ENCODE measurements at regions not wholly inside any gene's neighbourhood (a gene's known extent, or its start where the extent isn't known, plus 50 kb on each side); places are given as distances from the start of the nearest gene placed in this dataset.

DNA sequence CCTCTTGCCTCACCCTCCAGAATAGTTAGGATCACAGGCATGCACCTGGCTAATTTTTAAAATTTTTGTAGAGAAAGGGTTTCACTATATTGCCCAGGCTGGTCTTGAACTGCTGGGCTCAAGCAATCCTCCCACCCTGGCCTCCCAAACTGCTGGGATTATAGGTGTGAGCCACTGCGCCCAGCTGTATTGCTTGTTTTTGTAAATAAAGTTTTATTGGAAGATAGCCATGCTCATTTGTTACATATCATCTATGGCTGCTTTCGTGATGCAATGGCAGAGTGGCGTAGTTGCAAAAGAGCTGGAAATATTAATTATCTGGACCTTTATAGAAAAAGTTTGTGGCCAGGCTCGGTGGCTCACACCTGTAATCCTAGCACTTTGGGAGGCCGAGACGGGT lies 109.4 kb upstream of the SPRED2 start:
- DNase-seq (ENCODE audit: low read depth, low spot score) = no peak

DNA sequence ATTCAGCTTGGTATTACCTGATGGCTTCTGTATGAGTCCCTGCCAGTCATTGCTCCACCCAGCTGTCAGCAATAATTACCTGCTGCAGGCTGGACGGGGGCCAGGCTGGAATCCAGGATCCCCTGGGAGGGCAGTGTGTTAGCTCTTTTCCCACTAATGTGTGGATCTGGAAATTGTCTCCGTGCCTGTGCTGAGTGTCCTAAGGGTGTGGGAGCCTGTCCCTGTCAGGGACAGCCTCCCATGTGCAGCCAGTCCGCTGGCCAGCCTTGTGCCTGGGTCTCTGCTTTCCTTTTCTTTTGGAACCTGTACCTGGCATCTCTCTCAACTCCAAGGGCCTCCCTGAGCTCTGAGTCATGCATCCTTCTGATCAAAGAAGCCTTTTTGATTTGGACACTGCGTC lies 107.2 kb upstream of the SPRED2 start:
- DNase-seq (ENCODE audit: low read depth, low spot score) = peak; percentile 16

DNA sequence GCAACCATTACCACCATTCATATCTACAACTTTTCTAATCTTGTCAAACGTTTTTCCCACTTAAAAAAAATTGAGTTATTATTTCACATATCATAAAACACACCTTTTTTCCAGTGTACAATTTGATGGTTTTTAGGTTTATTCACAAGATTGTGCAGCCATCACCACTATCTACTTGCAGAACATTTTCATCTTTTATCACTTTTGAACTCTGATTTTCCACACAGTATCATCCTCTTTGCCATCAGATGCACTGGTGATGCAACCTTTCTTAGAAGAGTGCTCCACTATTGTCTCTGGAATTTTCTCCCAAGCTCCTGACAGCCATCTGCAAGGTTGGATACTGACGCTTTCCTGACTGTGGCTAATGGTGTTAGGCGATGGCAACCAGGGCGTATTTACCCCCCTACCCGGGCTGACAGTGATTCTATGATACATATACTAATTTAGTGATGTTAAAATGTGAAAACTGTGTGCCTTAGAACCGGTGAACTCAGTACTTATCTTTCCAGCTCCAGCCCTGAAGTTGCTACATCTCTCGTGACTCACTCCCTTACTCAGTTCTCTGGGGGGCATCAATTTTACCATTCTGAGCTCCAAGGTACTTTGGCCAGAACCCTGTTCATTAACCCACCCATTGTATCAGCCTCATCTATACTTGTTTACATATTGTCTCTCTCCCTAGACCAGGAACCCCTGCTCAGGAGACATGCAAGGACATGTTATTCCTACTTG lies 105.4 kb upstream of the SPRED2 start:
- DNase-seq (ENCODE audit: low read depth, low spot score) = no peak

DNA sequence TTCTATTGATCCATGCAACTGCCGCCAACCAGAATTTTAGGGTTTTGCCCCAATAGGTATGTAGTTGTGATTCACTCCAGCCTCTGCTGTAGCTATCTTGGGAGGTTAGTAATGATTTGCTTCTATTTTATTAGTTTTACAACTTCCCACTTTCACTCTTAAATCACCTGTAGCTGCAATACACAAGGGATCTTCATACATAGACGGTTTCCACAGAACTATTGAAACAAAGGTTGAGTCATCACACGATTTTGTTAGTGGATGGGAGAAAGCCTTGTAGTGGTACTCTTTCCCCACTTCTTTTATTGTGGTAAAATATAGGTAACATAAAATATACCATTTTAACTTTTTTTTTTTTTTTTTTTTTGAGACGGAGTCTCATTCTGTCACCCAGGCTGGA lies 104.2 kb upstream of the SPRED2 start:
- DNase-seq (ENCODE audit: low read depth, low spot score) = no peak

GRCh38 chr2:65532937-65533336 lies 100.5 kb upstream of the SPRED2 start:
- DNase-seq (ENCODE audit: low read depth, low spot score) = peak; percentile 45

- no peak for DNase-seq (ENCODE audit: low read depth, low spot score)
These were observed 99.9 kb upstream of the SPRED2 start for GRCh38 chr2:65532326-65532725.

GRCh38 chr2:65530547-65531320 lies 98.3 kb upstream of the SPRED2 start:
- DNase-seq (ENCODE audit: low read depth, low spot score) = peak; percentile 51

DNA sequence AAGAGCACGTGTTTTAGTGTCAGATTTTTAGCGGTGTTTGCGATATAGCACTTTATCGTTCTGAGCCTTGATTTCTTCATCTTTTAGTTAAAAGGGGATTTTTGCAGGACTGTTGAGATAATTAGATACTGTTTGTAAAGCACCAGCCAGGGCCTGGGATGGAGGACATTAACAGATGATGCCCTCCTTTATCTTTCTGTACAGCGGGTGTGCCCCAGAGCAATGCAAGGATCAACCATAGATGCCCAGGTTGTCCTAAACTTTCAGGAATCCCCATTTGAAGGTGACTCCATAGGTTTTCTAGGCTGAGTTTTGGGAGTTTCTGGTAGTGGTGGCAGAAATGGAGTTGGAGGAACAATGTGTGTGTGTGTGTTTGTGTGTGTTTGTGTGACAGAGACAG lies 97.0 kb upstream of the SPRED2 start:
- no peak for DNase-seq (ENCODE audit: low read depth, low spot score)

- no peak for DNase-seq (ENCODE audit: low read depth, low spot score)
These were observed 95.8 kb upstream of the SPRED2 start for GRCh38 chr2:65528241-65528574.

- DNase-seq (ENCODE audit: low read depth, low spot score) = no peak
These were observed 95.2 kb upstream of the SPRED2 start for GRCh38 chr2:65527451-65528240.

DNA sequence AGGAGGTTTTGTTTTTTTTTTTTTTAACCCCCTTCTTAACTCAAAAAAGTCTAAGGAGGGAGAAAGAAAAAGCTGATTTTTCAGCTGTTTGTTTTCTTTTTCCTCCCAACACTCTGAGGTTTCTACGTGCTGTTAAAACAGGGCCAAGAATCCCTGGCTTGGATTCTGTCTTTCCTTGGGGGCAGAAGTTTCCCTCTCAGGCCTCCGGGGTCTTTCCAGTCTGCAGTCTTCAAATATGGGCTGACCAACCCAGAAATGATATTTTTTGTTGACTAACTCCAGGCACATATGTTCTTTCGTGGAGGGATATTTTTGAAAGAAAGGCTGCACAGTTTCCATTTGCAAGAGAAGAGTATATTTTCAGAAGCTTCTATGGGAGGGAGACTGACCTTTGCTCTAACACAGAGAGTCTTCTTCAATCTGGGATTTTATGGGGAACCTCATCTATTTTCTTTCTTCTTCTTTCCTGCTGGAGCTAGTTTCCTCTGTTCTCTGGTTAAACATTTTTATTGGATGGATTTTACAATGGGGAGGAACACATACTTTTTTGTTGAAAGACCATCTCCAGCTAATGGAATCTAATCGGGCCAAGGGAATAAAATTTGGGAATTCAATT lies 93.3 kb upstream of the SPRED2 start:
- no peak for DNase-seq (ENCODE audit: low read depth, low spot score)

DNA sequence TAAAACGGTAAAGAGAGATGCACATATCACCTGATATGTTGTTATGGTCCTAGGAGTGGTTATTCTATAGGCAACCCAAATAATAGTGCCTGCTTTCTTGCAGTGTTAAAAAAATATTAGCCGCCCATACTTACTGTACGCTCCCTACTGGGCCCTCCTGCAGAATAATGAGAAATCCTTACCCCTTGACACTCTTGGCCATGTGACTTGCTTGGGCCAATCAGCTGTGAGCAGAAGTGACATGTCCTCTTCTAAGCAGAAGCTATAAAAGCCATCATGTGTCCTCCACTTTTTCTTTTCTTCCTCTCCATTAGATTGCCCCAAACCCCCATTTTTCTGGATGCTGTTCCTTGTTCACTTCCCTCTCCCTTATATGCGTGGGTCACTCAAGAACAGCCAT lies 90.5 kb upstream of the SPRED2 start:
- DNase-seq (ENCODE audit: low read depth, low spot score) = no peak

- no peak for DNase-seq (ENCODE audit: low read depth, low spot score)
These were observed 86.4 kb upstream of the SPRED2 start for GRCh38 chr2:65518751-65519150.

GRCh38 chr2:65514555-65515195 lies 82.3 kb upstream of the SPRED2 start:
- no peak for DNase-seq (ENCODE audit: low read depth, low spot score)

DNA sequence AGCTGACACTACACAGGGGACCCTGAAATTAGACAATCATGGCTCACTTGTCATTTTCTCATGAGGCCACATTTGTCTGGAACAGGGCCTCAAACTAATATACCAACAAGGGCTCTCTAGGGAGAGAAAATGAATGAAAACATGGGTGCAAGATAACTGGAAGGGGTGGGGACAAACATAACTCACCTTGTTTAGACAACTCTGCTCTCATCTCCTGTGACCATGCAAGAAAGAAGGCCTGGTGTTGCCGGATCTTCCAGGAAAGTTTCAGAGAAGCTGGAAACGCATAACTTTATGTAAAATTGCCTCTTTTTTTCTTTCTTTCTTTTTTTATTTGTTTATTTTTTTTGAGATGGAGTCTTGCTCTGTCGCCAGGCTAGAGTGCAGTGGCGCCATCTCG lies 80.4 kb upstream of the SPRED2 start:
- no peak for DNase-seq (ENCODE audit: low read depth, low spot score)

GRCh38 chr2:65511306-65511705 lies 78.9 kb upstream of the SPRED2 start:
- no peak for DNase-seq (ENCODE audit: low read depth, low spot score)

DNA sequence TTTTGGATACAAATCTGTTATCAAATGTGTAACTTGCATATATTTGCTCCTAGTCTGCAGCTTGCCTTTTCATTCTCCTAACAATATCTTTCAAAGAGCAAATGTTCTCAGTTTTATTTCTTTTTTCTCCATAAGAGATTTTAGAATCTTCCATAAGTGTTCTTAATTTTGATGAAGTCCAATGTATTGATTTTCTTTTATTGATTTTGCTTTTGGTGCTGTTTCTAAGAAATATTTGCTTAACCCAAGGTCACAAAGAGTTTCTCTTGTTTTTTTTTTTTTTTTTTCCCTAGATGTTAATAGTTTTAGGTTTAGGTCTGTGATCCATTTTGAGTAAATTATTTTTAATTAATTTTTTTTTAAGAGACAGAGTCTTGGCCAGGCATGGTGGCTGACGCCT lies 75.8 kb upstream of the SPRED2 start:
- DNase-seq (ENCODE audit: low read depth, low spot score) = no peak

DNA sequence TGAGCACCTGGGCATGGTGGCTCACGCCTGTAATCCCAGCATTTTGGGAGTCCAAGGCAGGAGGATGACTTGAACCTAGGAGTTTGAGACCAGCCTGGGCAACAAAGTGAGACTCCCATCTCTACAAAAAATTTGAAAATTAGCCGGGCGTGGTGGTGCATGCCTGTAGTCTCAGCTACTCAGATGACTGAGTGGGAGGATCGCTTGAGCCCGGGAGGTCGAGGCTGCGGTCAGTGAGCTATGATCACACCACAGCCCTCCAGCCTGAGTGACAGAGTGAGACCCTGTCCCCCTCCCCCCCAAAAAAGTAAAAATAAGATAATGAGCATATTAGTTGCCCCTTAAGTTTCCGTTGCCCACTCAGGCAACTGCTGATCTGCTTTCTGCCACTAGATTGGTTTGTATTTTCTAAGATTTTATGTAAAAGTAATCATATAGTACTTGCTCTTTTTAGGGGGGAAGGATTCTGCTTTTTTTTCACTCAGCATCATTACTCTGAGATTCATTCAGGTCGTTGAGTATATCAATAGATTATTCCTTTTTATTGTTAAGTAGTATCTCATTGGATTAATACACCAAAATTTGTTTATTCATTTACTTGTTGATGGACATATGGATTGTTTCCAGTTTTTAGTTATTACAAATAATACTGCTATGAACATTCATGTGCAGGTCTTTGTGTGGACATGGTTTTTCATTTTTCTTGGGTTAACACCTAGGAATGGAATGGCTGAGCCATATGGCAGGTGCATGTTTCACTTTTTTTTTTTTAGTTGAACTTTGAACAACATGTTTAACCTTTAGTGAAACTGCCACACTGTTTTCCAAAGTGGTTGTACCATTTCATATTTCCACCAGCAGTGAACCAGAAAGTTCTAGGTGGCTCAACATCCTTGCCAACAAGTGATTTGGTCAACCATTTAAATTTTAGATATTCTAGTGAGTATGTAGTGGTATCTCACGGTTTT lies 75.0 kb upstream of the SPRED2 start:
- DNase-seq (ENCODE audit: low read depth, low spot score) = no peak

GRCh38 chr2:65504814-65505697 lies 72.7 kb upstream of the SPRED2 start:
- no peak for DNase-seq (ENCODE audit: low read depth, low spot score)
